Ectodermal cell (in vitro differentiated cells): ENCODE measurements at regions not wholly inside any gene's neighbourhood (a gene's known extent, or its start where the extent isn't known, plus 50 kb on each side); places are given as distances from the start of the nearest gene placed in this dataset.

Source experiments
- H3K27ac ChIP-seq: 2 replicates; pipeline ENCODE4 v1.7.0; 2013; ENCODE audit warnings: mild to moderate bottlenecking, low read depth, low read length; ENCODE audit not compliant: insufficient read depth, poor library complexity, severe bottlenecking
- H3K27me3 ChIP-seq: 2 replicates; pipeline ENCODE4 v1.7.0; 2013; ENCODE audit warnings: mild to moderate bottlenecking, low read length; ENCODE audit not compliant: insufficient read depth, control insufficient read depth, poor library complexity, severe bottlenecking
- H3K36me3 ChIP-seq: one replicate; pipeline ENCODE4 v1.7.0; 2013; ENCODE audit warnings: low read length; ENCODE audit not compliant: control insufficient read depth, insufficient read depth
- H3K4me1 ChIP-seq: one replicate; pipeline ENCODE4 v1.7.0; 2013; ENCODE audit warnings: low read length; ENCODE audit not compliant: control insufficient read depth, insufficient read depth
- H3K4me3 ChIP-seq: 2 replicates; pipeline ENCODE4 v1.7.0; 2013; ENCODE audit warnings: low read depth, low read length, control low read depth; ENCODE audit not compliant: insufficient read depth
- H3K9me3 ChIP-seq: 2 replicates; pipeline ENCODE4 v1.7.0; 2013; ENCODE audit warnings: mild to moderate bottlenecking, low read length, moderate library complexity; ENCODE audit not compliant: control insufficient read depth
- WGBS, 2 experiments: methylation state at CpG; one replicate each; pipeline ENCODE4 v1.1.7; 2013; ENCODE audit warnings: missing lambda C conversion rate in 2 of 2; 5-methylcytosine and 5-hydroxymethylcytosine counted together

GRCh38 chr2:151157000-151157735 is 104.5 kb downstream of the RBM43 start:
- WGBS, 2 experiments = 86 to 91% methylated on average over 3 to 5 of the region's 5 CpGs
- no peak overlapping the region for H3K4me3 ChIP-seq

DNA sequence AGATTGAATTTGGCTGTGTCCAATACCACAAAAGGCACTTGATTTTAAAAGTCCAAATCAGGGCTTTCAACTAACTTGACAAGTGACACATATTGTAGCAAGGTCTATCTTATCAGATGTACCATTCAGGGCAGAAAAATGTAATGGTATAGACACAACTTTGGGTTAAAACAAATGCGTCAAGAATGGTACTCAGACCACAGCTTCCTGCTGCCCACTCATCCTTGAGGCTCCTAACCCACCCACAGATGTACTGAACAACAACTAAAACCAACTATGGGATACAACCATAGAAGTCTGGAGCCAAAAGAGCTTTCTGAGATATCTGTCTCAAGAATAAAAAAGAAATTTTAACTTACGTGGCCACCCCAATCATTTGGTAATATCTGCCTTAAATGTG is 105.2 kb downstream of the RBM43 start:
- Histone ChIP-seq H3K4me1 (peaks cover 8% of the 10 kb centered on the region), H3K27me3 (no peaks in the 10 kb centered on the region), H3K9me3 (no peaks in the 10 kb centered on the region), H3K4me3 (no peak overlapping the region), H3K27ac (no peak overlapping the region), H3K36me3 (no peaks in the 10 kb centered on the region)
- WGBS, 2 experiments = 86 to 89% methylated on average over 1 to 2 of the region's 2 CpGs

More at GRCh38 chr2:151157000-151157735, 104.5 kb downstream of the RBM43 start:
- Histone ChIP-seq H3K36me3 (no peaks in the 10 kb centered on the region), H3K27me3 (no peaks in the 10 kb centered on the region), H3K27ac (no peak overlapping the region), H3K9me3 (no peaks in the 10 kb centered on the region), H3K4me1 (peaks cover 8% of the 10 kb centered on the region)

DNA sequence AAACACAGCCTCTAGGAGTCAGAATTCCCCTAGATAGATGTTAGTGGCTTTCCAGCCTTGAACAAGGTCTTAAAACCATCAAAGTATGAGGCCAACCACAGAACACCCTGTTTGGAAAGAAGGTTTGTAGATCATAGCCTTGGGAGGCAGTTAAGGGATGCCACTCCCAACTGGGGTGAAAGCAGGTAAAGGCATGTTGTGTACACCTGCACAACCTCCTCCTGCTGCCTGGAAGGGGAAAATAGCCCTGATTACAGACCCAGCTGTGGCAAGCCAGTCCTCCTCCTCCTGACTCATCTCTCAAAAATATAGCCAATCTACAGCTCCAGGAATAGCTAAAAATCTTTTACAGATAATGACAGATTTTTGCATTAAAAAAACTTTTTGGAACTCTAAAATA is 108.1 kb downstream of the RBM43 start:
- no peak overlapping the region for H3K4me3 ChIP-seq
- no peaks in the 10 kb centered on the region for H3K4me1 ChIP-seq
- H3K27me3 ChIP-seq = no peaks in the 10 kb centered on the region
- H3K36me3 ChIP-seq = no peaks in the 10 kb centered on the region
- H3K27ac ChIP-seq = no peak overlapping the region
- no peaks in the 10 kb centered on the region for H3K9me3 ChIP-seq

DNA sequence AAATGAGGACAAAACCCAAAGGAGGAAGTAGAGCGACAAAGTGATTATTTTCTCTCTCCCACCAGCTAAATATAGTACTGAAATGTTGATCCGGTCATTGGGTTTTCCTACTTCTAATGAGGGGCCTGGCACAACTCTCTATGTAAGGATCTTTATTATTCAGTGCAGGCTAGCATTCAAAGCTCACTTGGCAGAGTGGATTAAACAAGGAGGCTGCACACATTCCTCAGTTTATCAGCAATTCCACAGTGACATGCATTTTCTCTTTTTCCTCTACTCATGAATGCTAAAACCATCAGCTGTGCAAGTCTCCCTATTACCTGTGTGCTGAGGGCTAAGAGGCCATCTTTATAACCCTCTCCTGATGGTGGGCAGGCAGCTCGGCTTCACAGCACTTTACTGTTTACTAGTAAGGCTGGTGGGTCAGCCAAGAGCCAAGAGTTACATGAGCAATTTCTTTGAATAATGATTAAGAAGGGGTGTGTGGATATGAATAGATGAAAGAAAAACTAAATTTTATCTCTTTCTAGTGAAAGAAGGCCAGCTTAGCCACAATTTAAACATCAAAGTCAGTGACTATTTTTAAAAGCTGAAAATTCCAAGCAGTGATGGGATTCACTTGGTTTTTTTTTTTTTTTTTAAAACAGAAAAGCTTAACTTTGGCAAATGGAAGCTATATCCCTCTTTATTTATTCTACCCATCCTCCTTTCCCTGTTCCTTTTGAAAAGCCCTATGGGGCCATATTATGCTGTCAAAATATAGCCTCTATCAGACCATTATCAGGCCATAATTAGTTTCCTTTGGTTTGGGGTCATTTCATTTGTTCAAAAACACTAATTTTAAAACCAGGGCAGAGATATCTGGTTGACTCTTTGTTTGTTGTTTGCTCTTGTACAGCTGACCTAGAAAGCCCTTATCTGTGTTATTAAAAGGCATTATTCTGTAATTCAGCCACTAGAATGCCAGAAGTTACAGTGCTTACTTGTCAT is 111.0 kb downstream of the RBM43 start:
- Histone ChIP-seq H3K4me1 (no peaks in the 10 kb centered on the region), H3K9me3 (no peaks in the 10 kb centered on the region), H3K36me3 (no peaks in the 10 kb centered on the region), H3K27ac (no peak overlapping the region), H3K27me3 (no peaks in the 10 kb centered on the region), H3K4me3 (no peak overlapping the region)
- 50 to 68% methylated on average over 2 to 3 of the region's 3 CpGs for WGBS, 2 experiments

- WGBS, 2 experiments = 88 to 100% methylated on average over 1 to 2 of the region's 2 CpGs
- H3K4me3 ChIP-seq = no peak overlapping the region
- H3K27ac ChIP-seq = no peak overlapping the region
- H3K9me3 ChIP-seq = no peaks in the 10 kb centered on the region
- no peaks in the 10 kb centered on the region for H3K27me3 ChIP-seq
- no peaks in the 10 kb centered on the region for H3K36me3 ChIP-seq
- H3K4me1 ChIP-seq = no peaks in the 10 kb centered on the region
Measured at GRCh38 chr2:151138507-151138906, 123.2 kb downstream of the RBM43 start.

GRCh38 chr2:151137526-151137925 is 124.1 kb downstream of the RBM43 start:
- no peak overlapping the region for H3K4me3 ChIP-seq
- 97 to 100% methylated on average over 3 to 5 of the region's 5 CpGs for WGBS, 2 experiments
- no peaks in the 10 kb centered on the region for H3K36me3 ChIP-seq

DNA sequence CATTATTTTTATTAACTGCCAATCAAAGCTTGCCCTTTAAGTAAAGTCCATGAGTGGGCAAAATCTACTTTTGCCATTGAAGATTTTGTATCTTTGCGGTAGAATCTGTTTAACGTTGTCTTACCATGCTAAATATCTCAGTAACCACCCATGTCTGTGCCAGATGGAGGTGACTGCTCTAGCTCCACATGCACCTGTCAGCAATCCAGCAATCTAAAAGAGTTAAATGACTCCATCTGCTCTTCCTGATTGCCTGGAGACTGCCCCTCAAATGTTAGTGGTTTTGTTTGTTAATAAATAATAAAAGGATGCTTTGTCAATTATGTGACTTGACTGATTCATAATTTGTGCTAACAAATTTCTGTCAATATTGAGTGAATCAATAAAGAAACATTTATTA is 141.7 kb downstream of the RBM43 start:
- H3K4me3 ChIP-seq = no peak overlapping the region
- H3K27ac ChIP-seq = no peak overlapping the region
- WGBS, 2 experiments = 94 to 98% methylated on average over 2 of the region's 2 CpGs

More at GRCh38 chr2:151137526-151137925, 124.1 kb downstream of the RBM43 start:
- Histone ChIP-seq H3K27me3 (no peaks in the 10 kb centered on the region), H3K27ac (no peak overlapping the region), H3K9me3 (no peaks in the 10 kb centered on the region), H3K4me1 (no peaks in the 10 kb centered on the region)

GRCh38 chr2:151119374-151119773 is 142.3 kb downstream of the RBM43 start:
- no peaks in the 10 kb centered on the region for H3K27me3 ChIP-seq
- no peak overlapping the region for H3K27ac ChIP-seq
- H3K9me3 ChIP-seq = no peaks in the 10 kb centered on the region
- no peak overlapping the region for H3K4me3 ChIP-seq
- no peaks in the 10 kb centered on the region for H3K4me1 ChIP-seq
- H3K36me3 ChIP-seq = no peaks in the 10 kb centered on the region

More for the DNA sequence above, 141.7 kb downstream of the RBM43 start:
- H3K27me3 ChIP-seq = no peaks in the 10 kb centered on the region
- H3K9me3 ChIP-seq = no peaks in the 10 kb centered on the region
- H3K36me3 ChIP-seq = no peaks in the 10 kb centered on the region
- no peaks in the 10 kb centered on the region for H3K4me1 ChIP-seq

DNA sequence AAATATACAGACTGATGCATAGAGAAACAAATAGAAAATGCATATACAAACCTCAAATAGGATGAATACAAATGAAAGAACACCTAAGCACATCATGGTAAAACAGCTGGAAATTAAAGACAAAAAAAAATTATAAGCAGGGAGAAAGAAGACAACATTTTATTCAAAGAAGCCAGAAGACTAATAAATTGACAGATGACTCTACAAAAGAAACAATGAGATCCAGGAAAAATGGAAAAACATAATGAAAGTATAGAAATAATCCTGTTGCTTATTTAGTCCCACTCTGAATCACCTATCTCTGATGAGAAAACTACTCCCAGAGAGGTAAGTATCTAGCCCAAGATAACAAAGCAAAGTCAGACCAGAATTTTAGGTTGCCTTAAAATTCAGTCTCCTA is 143.4 kb downstream of the RBM43 start:
- no peaks in the 10 kb centered on the region for H3K4me1 ChIP-seq
- no peak overlapping the region for H3K4me3 ChIP-seq
- no peaks in the 10 kb centered on the region for H3K9me3 ChIP-seq
- H3K27me3 ChIP-seq = no peaks in the 10 kb centered on the region
- H3K27ac ChIP-seq = no peak overlapping the region
- H3K36me3 ChIP-seq = no peaks in the 10 kb centered on the region

DNA sequence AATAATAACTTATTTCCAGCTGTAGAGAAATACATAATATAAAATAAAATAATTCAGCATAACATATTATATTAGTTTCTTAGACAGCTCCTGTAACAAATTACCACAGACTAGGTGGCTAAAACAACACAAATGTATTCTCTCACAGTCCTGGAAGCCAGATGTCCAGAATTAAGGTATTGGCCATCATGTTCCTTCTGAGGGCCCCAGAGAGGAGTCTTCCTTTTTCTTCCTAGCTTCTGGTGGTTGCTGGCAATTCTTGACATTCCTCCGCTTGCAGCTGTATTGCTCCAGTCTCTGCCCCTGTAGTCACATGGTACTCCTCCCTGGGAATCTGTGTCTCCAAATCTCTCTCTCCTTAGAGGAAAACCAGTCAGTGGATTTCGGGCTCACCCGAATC is 146.8 kb downstream of the RBM43 start:
- no peak overlapping the region for H3K4me3 ChIP-seq
- no peaks in the 10 kb centered on the region for H3K36me3 ChIP-seq
- H3K27ac ChIP-seq = no peak overlapping the region
- WGBS, 2 experiments = 94% methylated on average over 3 of the region's 3 CpGs
- H3K27me3 ChIP-seq = no peaks in the 10 kb centered on the region
- no peaks in the 10 kb centered on the region for H3K9me3 ChIP-seq
- H3K4me1 ChIP-seq = no peaks in the 10 kb centered on the region
